ENCODE measurements at regions not wholly inside any gene's neighbourhood (a gene's known extent, or its start where the extent isn't known, plus 50 kb on each side); places are given as distances from the start of the nearest gene placed in this dataset.
"Not testable (repeated sequence)": the region's sequence is repeated elsewhere in the genome, so short reads cannot be mapped to it uniquely, and the experiment has no call there.

DNA sequence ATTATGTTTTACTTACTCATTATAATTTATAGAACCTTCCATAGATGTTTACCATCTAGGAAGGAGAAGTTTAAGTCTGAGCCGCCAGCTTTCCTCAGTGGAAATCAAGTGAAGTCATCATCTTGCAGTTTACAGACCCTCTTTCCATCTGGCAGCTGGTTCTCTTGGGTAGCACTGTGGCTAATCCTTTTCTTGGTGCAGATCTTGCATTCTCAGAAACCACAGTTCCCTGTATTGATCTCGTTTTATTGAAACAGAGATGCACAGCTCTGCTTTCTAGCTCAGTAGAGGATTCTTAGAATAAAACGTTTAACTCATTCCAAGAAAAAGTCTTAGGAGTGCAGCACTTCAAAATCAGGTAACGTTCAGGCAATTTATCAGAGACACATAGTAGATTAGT, 1154.7 kb downstream of the FOXD4L5 start:
- DNase-seq (ENCODE audit: low spot score); in situ Hi-C loops (cut with HindIII; ENCODE audit: low sequenced_read_pairs): not testable (repeated sequence)

DNA sequence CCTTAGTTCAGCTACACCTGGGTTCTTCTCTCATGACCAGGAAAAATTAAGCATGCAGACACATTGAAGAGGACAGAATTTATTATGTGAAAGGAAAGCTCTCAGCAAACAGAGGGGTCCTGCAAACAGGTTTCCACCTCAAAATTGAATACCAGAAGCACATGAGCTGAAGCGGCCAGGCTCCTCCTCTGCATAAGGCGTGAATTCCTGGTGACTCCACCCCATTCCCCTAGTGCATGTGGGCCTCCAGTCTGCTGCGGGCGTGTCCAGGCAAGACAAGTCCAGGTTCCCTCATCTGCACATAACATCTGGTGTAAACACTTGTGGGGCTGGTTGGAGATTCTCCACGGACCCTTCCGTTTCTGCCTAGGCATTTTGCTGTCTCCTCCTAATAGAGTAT, 1156.4 kb downstream of the FOXD4L5 start:
- in situ Hi-C loops (cut with HindIII; ENCODE audit: low sequenced_read_pairs) = no loop called here

DNA sequence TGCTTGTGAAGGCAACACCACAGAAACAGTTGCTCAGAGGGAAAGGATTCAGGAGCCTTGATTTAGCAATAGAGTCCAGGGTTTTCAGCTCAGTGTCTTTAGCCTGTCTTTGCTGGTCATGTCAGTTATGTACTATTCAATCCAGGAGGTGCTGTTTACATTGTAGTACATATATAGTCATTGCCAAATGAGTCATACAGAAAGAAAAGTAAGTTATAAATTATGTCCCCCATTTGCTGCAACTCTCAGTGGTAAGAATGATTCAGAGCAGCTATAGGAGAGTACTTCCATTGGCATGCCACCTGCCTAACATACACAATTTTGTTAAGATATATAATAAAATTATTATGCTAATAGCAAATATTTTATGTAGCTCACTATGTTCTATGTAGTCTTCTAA, 1163.4 kb downstream of the FOXD4L5 start:
- DNase-seq (ENCODE audit: low spot score); in situ Hi-C loops (cut with HindIII; ENCODE audit: low sequenced_read_pairs): not testable (repeated sequence)

More for the DNA sequence above, 1156.4 kb downstream of the FOXD4L5 start:
- no peak for DNase-seq (ENCODE audit: low spot score)

DNA sequence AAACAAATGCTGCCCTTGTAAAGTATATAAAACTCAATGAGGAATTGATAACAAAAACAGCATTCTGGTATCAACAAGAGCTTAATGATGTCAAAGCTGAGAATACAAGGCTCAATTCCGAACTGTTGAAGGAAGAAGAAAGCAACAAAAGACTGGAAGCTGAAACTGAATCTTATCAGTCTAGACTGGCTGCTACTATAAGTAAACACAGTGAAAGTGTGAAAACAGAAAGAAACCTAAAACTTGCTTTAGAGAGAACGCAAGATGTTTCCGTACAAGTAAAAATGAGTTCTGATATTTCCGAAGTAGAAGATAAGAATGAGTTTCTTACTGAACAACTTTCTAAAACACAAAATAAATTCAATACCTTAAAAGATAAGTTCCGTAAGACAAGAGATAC, 1167.7 kb downstream of the FOXD4L5 start:
- DNase-seq (ENCODE audit: low spot score); in situ Hi-C loops (cut with HindIII; ENCODE audit: low sequenced_read_pairs): not testable (repeated sequence)

DNA sequence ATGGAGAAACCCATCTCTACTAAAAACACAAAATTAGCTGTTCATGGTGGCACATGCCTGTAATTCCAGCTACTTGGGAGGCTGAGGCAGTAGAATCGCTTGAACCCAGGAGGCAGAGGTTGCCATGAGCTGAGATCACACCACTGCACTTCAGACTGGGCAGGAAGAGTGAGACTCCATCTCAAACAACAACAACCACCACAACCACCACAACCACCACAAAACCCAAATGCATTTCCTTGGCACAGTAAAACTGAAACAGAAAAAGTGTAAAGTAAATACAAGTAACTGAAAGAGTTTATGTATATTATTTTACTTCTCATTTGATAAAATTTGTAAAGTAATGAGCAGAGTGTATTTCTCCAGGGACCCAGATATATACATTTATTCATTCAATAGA, 1177.1 kb downstream of the FOXD4L5 start:
- in situ Hi-C loops (cut with HindIII; ENCODE audit: low sequenced_read_pairs) = not testable (repeated sequence)

DNA sequence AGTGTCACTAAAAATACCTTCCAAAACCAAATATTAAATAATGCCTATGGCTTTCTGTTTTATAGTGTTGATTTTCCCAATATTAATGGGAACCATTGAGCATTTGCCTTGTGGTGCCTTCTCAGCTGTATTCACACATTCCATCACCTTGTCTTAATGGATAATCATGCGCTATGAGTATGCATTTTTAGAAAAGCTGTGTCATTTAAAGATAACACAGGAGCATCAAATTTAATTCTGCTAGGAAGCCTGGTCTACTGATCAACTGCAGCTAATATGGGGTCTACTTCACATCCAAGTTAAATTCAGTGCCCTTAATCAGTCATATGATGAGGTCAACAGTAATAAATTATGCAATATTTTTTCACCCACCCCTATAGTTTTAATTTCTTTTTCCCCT, 1177.8 kb downstream of the FOXD4L5 start:
- in situ Hi-C loops (cut with HindIII; ENCODE audit: low sequenced_read_pairs); DNase-seq (ENCODE audit: low spot score): not testable (repeated sequence)

More for the DNA sequence above, 1177.1 kb downstream of the FOXD4L5 start:
- not testable (repeated sequence) for DNase-seq (ENCODE audit: low spot score)

DNA sequence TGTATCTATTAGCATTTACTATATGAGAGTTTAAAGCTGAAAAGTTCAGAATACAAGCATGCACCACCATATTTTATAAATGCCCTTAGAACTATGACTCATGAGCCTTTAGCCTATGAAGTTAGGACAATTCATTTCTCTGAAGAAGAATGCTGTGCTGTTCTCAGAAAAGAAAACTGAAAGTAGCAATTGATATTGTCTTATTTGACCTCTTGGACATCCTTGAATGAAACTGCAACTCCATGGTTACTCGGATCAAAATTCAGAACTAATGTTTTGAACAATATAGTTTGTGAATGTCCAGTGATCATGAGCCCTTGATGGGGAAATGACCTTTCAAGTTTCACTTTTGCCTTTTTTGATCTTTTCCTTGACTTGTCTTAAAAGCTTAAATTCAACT, 1179.8 kb downstream of the FOXD4L5 start:
- in situ Hi-C loops (cut with HindIII; ENCODE audit: low sequenced_read_pairs); DNase-seq (ENCODE audit: low spot score): not testable (repeated sequence)

DNA sequence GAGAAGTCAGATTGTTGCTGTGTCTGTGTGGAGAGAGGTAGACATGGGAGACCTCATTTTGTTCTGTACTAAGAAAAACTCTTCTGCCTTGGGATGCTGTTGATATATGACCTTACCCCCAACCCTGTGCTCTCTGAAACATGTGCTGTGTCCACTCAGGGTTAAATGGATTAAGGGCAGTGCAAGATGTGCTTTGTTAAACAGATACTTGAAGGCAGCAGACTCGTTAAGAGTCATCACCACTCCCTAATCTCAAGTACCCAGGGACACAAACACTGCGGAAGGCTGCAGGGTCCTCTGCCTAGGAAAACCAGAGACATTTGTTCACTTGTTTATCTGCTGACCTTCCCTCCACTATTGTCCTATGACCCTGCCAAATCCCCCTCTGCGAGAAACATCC, 1183.5 kb downstream of the FOXD4L5 start:
- not testable (repeated sequence) for DNase-seq (ENCODE audit: low spot score)

DNA sequence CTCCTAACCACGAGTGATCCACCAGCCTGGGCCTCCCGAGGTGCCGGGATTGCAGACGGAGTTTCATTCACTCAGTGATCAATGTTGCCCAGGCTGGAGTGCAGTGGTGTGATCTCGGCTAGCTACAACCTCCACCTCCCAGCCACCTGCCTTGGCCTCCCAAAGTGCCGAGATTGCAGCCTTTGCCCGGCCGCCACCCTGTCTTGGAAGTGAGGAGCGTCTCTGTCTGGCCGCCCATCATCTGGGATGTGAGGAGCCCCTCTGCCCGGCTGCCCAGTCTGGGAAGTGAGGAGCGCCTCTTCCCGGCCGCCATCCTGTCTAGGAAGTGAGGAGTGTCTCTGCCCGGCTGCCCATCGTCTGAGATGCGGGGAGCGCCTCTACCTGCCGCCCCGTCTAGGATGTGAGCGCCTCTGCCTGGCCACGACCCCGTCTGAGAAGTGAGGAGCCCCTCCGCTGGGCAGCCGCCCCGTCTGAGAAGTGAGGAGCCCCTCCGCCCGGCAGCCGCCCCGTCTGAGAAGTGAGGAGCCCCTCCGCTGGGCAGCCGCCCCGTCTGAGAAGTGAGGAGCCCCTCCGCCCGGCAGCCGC, 1184.3 kb downstream of the FOXD4L5 start:
- in situ Hi-C loops (cut with HindIII; ENCODE audit: low sequenced_read_pairs); DNase-seq (ENCODE audit: low spot score): not testable (repeated sequence)

More for the DNA sequence above, 1183.5 kb downstream of the FOXD4L5 start:
- in situ Hi-C loops (cut with HindIII; ENCODE audit: low sequenced_read_pairs) = not testable (repeated sequence)

DNA sequence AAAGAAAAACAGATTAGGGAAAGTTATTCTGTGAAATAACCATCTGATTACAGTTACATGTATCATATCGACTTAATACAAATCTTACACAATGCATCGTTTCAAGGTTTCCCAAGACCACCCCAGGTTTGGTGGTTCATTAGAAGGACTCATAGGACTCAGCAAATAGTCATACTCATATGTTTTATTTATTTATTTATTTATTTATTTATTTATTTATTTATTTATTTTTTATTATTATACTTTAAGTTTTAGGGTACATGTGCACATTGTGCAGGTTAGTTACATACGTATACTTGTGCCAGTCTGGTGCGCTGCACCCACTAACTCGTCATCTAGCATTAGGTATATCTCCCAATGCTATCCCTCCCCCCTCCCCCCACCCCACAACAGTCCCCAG, 1199.0 kb downstream of the FOXD4L5 start:
- DNase-seq (ENCODE audit: low spot score); in situ Hi-C loops (cut with HindIII; ENCODE audit: low sequenced_read_pairs): not testable (repeated sequence)

DNA sequence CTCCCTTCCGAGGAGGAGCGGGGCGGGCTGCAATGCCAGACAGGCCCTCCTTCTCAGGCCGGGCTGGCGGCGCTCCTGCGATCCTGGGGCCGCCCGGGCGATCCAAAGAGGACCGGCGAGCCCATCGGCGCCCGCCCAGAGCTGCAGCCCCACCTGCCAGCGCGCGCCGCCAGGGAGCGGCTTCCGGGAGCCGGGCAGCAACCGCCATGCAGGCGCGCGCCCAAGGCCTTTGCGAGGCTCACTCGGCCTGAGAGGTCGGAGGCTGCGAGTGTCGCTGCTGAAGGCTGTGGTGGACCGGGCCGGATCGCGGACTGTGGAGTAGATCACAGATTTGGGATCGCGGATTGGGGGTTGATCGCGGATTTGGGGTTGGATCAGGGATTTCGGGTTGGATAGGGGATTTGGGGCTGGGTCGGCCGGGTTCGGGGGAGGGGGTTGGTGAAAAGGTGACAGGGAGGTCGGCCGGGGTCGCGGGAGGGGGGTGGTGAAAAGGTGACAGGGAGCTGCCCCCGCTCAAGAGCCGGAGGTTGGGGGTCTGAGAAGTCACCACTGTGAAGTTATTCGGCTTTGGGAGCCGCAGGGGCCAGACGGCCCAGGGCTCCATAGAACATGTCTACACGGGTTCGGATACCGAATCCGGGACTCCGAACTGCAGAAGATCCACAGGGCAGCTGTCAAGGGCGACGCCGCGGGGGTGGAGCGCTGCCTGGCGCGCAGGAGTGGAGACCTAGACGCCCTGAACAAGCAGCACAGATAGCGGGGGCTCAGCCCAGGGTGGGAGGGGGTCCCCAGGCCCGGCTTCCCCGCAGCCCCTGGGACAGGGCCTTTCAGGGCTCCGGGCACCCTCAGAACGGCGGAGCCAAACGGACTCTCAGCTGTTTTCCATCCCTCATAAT, 1213.4 kb downstream of the FOXD4L5 start:
- DNase-seq (ENCODE audit: low spot score); in situ Hi-C loops (cut with HindIII; ENCODE audit: low sequenced_read_pairs): not testable (repeated sequence)

DNA sequence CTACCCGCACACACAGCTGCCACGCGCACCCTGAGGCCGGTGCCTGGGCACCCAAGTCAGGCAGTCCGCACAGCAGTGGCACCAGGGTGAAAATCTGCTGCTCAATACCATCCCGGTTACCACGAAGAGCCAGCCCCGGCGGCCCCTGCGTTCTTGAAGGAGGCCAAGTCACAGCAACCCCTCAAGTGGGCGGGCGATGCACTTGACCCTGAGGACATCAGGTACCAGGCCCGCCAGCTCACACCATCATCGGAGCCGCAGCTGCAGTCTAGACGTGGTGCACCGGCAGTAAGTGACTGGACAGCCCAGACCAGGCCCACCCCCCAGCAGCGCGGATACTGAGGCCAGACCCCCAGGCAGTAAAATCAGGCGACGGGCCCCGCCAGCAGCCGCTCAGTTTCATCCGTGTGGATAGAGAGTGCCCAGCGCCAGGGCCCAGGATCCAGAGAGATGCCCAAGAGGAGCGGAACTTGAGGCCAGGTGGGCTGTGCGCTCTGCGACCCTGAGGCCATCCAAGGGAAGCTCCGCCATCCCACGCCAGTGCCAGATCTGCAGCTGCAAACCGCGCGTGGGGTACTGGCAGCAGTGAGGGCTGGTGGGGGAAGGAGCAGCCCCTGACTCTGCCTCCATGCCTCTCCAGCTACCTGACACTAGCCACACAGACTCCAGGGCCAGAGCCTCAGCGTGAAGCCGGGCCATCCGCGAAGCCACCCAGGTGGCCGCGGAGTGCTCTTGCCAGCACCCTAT, 1214.2 kb downstream of the FOXD4L5 start:
- in situ Hi-C loops (cut with HindIII; ENCODE audit: low sequenced_read_pairs) = not testable (repeated sequence)

DNA sequence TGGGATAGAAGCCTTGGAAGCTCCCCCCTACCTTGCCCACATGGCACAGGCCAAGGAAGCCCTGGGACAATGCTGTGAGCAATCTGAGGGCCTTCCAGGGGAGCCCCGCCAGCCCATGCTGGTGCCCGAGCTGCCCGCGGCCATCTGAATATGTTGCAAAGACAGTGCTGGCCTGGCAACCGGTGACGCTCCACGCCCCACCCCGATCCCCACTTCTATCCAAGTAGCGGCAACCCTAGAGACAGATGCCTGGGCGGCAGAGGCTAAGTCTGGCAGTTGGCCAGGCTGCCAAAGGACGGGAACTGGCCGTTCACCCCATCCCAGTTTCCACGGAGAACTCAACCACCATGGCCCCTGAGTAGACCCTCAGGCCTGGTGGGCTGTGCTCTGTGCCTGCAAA, 1214.9 kb downstream of the FOXD4L5 start:
- in situ Hi-C loops (cut with HindIII; ENCODE audit: low sequenced_read_pairs); DNase-seq (ENCODE audit: low spot score): not testable (repeated sequence)

More for the DNA sequence above, 1214.2 kb downstream of the FOXD4L5 start:
- not testable (repeated sequence) for DNase-seq (ENCODE audit: low spot score)

DNA sequence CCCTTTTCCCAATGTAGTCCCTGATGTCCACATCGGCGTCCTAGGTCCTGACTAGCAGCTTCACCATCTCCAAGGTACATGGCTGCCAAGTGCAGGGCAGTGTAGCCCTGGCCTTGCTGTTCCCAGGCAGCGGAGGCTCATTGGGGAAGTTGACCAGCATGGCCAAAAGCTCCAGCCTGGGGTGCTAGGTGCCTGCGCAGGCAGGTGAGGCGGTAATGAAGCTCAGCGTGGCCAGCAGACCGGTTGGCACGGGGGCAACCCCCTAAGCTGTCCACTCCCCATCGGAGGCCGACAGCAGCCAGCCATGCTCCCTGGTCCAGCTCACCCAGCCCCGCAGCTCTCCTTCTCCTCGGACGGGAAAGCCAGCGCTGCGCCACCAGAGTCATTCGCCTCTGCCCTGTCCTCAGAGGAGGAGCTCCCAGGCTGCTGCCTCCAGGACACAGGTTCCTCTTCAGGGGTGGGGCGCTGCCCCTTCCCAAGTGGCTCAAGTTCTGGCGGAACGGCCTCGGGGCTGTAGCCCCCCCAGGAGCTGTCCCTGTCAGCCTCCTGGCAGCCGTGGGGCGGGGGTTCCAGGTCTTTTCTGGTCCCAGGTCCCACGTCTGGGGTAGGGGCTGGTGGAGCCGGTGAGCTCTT, 1218.2 kb downstream of the FOXD4L5 start:
- in situ Hi-C loops (cut with HindIII; ENCODE audit: low sequenced_read_pairs) = no loop called here
- no peak for DNase-seq (ENCODE audit: low spot score)

DNA sequence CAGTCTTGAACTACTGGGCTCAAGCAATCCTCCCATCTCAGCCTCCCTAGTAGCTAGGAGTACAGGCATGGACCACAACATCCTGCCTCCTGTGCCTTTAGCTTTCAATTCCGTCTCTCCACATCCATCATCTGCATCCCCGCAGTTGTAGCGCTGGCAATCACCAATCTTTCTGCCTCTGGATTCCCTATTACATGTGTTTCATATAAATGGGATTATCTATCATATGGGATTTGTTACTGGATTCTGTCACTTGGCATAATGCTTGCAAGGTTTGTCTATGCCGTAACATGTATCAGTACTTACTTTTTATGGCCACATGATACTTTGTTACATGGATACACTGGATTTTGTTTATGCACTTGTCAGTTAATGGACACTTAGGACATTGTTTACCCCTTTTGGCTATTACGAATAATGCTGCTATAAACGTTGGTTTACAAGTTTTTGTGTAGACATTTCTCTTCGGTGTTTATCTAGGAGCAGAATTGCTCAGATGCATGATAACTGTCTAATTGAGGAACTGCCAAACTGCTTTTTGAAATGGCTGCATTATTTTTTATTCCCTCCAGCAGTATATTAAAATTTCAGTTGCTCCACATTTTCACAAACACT, 1223.9 kb downstream of the FOXD4L5 start:
- no peak for DNase-seq (ENCODE audit: low spot score)
- in situ Hi-C loops (cut with HindIII; ENCODE audit: low sequenced_read_pairs) = no loop called here

DNA sequence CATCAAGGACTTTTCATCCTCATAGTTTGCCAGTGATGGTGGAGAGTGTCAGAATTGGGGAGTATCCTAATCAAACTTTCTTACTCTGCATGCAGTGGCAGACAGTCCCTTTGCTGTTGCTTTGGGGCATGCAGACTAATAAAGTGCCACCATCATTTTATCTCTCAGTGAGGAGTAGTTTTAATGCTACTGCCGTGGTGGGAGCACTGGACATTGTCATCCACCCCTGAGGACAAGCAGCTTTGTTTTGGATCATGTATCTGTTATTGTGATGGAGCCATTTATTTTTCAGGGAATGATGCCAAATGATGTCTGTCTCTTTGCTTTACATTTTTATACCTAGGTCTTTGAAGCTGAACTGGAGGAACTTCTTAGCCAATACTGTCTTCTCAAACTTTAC, 1226.9 kb downstream of the FOXD4L5 start:
- DNase-seq (ENCODE audit: low spot score); in situ Hi-C loops (cut with HindIII; ENCODE audit: low sequenced_read_pairs): not testable (repeated sequence)

DNA sequence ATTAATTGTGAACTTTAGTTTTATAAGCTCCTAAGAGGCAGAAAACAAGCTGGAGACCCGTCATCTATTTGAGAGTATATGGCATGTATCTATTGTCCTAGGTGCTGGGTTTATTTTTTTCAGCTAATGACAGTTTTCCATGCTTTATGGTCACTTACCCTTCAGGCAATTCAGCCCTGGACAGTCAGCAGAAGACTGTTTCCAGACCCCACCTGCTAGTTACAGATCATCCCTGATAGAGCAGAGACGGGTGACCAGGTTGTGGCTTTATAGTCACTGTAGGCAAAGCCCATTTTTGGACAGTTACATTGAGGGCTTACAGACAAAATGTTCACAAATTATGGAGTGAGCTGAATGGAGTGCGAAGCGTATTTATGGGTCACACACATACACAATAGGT, 1227.5 kb downstream of the FOXD4L5 start:
- DNase-seq (ENCODE audit: low spot score) = no peak
- in situ Hi-C loops (cut with HindIII; ENCODE audit: low sequenced_read_pairs) = no loop called here

DNA sequence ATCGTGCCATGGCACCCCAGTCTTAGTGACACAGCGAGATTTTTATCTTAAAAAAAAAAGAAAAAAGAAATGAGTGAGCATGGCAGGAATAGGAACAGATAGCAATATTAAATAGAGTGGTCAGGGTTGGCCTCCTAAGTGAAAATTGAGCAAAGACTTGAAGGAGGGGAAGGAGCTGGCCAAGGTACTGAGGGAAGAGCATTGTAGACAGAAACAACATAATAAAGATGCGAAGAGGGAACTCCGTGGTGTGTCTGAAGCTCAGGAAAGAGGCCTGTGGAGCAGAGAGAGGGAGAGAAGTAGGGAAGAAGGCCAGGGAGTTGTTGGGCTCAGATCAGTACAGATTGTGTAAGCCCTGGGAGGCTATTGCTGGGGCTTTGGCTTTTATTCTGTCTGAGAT, 1256.1 kb downstream of the FOXD4L5 start:
- in situ Hi-C loops (cut with HindIII; ENCODE audit: low sequenced_read_pairs); DNase-seq (ENCODE audit: low spot score): not testable (repeated sequence)
